Thoracic aorta (tissue), 2 donors: ENCODE measurements at regions not wholly inside any gene's neighbourhood (a gene's known extent, or its start where the extent isn't known, plus 50 kb on each side); places are given as distances from the start of the nearest gene placed in this dataset.

Experiments used
- ATAC-seq: fragments of 150-250 bp; one replicate; pipeline ENCODE4 v1.8.0; 2017; ENCODE audit warnings: low read depth; ENCODE audit not compliant: insufficient number of reproducible peaks, low FRiP score
- DNase-seq: peaks from one replicate; pipeline ENCODE4 v3.0.0-alpha.2; 2020; ENCODE audit warnings: low spot score
- H3K27ac ChIP-seq, 2 donors: fragments of 200-600 bp; sonication (generic); 1 replicate in 1 of 2; 2 replicates in 1 of 2; pipeline ENCODE4 v1.5.1; 2016; ENCODE audit warnings: mild to moderate bottlenecking in 2 of 2, moderate library complexity in 2 of 2
- H3K27me3 ChIP-seq: fragments of 200-600 bp; sonication (generic); replicated peaks from 2 replicates; pipeline ENCODE4 v1.6.0; 2016; ENCODE audit warnings: mild to moderate bottlenecking; ENCODE audit not compliant: insufficient read depth
- H3K36me3 ChIP-seq: fragments of 200-600 bp; sonication (generic); one replicate; pipeline ENCODE4 v1.5.1; 2016
- H3K4me1 ChIP-seq, 2 donors: fragments of 200-600 bp; sonication (generic); 1 replicate in 1 of 2; 2 replicates in 1 of 2; pipeline versions ENCODE4 v1.5.1 to v1.6.0; 2016; ENCODE audit warnings: low read depth in 2 of 2, mild to moderate bottlenecking in 1 of 2; ENCODE audit not compliant: control insufficient read depth in 1 of 2
- H3K4me3 ChIP-seq: fragments of 200-600 bp; sonication (generic); 2 replicates; pipeline ENCODE4 v1.5.1; 2016; ENCODE audit warnings: mild to moderate bottlenecking
- H3K9me3 ChIP-seq: fragments of 200-600 bp; sonication (generic); 2 replicates; pipeline ENCODE4 v1.5.1; 2016
- TF ChIP-seq, protein P1 (sequence below): fragments of 200-600 bp; sonication (generic); IDR thresholded peaks from one replicate; pipeline ENCODE4 v1.5.1; 2019; ENCODE audit warnings: antibody characterized with exemption

DNA sequence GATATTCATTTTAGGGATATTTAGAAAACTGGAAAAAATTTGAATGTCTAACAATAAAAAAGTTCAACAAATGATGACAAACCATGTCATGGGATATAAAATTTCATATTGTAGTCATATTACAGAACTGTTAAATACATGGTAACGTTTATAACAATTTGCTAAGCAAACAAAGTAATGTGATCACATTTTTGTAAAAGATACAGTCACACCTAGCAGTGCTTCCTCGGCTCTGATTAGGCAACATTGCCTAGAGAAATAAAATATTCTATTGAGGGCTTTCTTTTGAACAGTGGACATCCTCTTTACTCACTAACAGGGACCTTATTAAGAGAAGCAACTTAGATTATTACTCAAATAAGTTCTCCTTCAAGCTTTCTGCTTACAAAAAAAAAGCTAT is 605.5 kb downstream of the GATA3 start:
- Histone ChIP-seq H3K9me3 (no peaks in the 10 kb centered on the region), H3K36me3 (no peaks in the 10 kb centered on the region), H3K4me1 (no peaks in the 10 kb centered on the region), H3K4me3 (no peak overlapping the region), H3K27me3 (no peaks in the 10 kb centered on the region), H3K27ac (no peak overlapping the region)
- DNase-seq: no peak
- TF ChIP-seq, protein P1, sequence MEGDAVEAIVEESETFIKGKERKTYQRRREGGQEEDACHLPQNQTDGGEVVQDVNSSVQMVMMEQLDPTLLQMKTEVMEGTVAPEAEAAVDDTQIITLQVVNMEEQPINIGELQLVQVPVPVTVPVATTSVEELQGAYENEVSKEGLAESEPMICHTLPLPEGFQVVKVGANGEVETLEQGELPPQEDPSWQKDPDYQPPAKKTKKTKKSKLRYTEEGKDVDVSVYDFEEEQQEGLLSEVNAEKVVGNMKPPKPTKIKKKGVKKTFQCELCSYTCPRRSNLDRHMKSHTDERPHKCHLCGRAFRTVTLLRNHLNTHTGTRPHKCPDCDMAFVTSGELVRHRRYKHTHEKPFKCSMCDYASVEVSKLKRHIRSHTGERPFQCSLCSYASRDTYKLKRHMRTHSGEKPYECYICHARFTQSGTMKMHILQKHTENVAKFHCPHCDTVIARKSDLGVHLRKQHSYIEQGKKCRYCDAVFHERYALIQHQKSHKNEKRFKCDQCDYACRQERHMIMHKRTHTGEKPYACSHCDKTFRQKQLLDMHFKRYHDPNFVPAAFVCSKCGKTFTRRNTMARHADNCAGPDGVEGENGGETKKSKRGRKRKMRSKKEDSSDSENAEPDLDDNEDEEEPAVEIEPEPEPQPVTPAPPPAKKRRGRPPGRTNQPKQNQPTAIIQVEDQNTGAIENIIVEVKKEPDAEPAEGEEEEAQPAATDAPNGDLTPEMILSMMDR: no peak
- ATAC-seq: no peak

DNA sequence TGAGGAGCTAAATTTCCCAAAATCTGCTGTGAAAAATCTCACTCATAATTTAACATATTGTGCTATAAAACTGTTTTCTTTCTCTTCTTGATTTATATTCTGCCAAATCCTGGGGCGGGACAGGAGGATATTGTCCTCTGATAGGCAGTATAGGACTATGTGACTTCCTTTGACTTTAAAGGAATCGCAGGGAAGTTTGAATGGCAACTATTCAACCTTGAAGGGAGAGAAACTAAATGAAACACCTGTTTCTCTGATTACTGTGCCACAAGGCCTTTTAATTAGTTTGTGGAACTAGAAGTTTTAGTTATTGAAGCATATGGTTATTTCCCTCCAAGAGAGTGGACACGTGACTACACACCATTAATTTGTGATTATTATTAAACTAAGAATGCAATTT is 607.4 kb downstream of the GATA3 start:
- Histone ChIP-seq H3K27me3 (no peaks in the 10 kb centered on the region), H3K4me3 (no peak overlapping the region), H3K4me1 (no peaks in the 10 kb centered on the region), H3K9me3 (no peaks in the 10 kb centered on the region), H3K27ac (no peak overlapping the region), H3K36me3 (no peaks in the 10 kb centered on the region)
- TF ChIP-seq, protein P1: no peak
- DNase-seq (no peak), ATAC-seq (no peak)

DNA sequence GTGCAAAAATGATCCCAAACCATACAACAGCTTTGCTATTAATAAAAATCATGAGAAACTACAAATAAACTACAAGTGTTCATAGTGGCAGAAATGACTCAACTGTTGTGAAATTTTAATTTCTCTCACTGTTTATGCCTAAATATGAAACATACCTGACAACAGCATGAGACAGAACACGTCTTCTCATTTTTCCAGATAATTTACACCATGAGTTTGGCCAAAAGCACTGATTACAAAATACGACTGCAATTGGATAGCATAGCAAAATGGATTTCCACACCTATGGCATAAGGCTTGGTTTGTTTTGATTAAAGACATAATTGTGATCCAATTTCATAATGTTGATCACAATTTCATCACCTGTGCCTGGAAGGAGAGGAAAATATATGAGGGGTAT is 608.6 kb downstream of the GATA3 start:
- Histone ChIP-seq H3K9me3 (no peaks in the 10 kb centered on the region), H3K27me3 (no peaks in the 10 kb centered on the region), H3K4me1 (no peaks in the 10 kb centered on the region)

DNA sequence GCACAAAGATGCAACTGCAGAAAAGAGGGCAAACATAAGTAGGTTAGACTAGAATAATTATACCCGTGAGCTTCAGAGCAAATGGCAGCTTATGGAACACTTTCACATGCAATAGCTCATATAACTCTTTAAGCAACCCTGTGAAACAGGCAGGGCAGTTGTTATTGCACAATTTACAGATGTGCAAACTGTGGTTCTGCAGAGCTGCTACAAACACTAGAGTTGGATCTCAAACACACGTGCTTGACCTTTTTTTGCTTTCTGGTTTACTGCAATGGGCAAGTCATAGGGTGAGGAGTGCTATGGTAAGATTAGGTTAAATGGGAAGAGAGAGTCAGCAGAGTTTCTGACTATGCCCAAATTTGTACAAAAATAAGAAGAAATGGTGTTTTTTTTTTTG is 610.8 kb downstream of the GATA3 start:
- H3K27me3 ChIP-seq: no peaks in the 10 kb centered on the region
- no peaks in the 10 kb centered on the region for H3K36me3 ChIP-seq
- H3K27ac ChIP-seq: no peak overlapping the region
- TF ChIP-seq, protein P1: no peak
- no peaks in the 10 kb centered on the region for H3K4me1 ChIP-seq
- H3K4me3 ChIP-seq: no peak overlapping the region
- ATAC-seq (no peak), DNase-seq (no peak)
- H3K9me3 ChIP-seq: no peaks in the 10 kb centered on the region

More for the DNA sequence above, 608.6 kb downstream of the GATA3 start:
- no peak for DNase-seq
- no peaks in the 10 kb centered on the region for H3K36me3 ChIP-seq
- no peak overlapping the region for H3K27ac ChIP-seq
- no peak for ATAC-seq
- TF ChIP-seq, protein P1: no peak
- H3K4me3 ChIP-seq: no peak overlapping the region

DNA sequence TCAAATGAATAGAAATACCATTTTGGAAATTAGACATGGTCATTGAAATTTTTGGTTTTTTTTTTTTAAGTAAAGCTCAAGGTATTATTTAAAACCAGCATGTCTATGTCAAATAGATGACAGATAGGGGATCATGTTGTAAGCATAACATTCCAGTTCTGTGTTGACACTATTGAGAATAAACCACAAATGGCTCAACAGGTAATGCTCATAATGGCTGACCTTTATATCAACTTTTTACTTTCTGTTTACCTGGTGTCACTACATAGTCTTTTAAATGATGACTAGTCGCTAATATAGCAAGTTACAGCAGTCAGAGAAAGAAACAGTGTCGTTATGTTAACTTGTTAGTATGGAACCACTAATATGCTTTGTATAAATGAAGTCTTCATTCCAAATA is 616.0 kb downstream of the GATA3 start:
- Histone ChIP-seq H3K27me3 (no peaks in the 10 kb centered on the region), H3K4me3 (no peak overlapping the region), H3K36me3 (no peaks in the 10 kb centered on the region), H3K9me3 (no peaks in the 10 kb centered on the region), H3K27ac (no peak overlapping the region), H3K4me1 (no peaks in the 10 kb centered on the region)
- ATAC-seq: no peak
- DNase-seq: no peak
- TF ChIP-seq, protein P1: no peak
